Hematopoietic multipotent progenitor cell treated with erythropoietin and hydrocortisone succinate and interleukin-3 and kit ligand, for 4 days (in vitro differentiated cells): ENCODE measurements at regions not wholly inside any gene's neighbourhood (a gene's known extent, or its start where the extent isn't known, plus 50 kb on each side); places are given as distances from the start of the nearest gene placed in this dataset.
"Not testable (repeated sequence)": the region's sequence is repeated elsewhere in the genome, so short reads cannot be mapped to it uniquely, and the experiment has no call there.

Source experiments
- DNase-seq: peaks from one replicate; pipeline ENCODE4 v3.0.0-alpha.2; 2015

- peak; percentile 92 for DNase-seq
These were observed 136.3 kb downstream of the LY86 start for GRCh38 chr6:6724539-6725467.

- DNase-seq: peak; percentile 62
These were observed 137.1 kb downstream of the LY86 start for GRCh38 chr6:6725468-6726209.

- no peak for DNase-seq
These were observed 139.8 kb downstream of the LY86 start for GRCh38 chr6:6728169-6728941.

GRCh38 chr6:6729971-6730370 is 141.5 kb downstream of the LY86 start:
- DNase-seq: peak; percentile 51

GRCh38 chr6:6730831-6731230 is 142.3 kb downstream of the LY86 start:
- DNase-seq: no peak

GRCh38 chr6:6734479-6735465 is 146.3 kb downstream of the LY86 start:
- DNase-seq: peak; percentile 71

GRCh38 chr6:6736791-6737654 is 148.5 kb downstream of the LY86 start:
- peak; percentile 63 for DNase-seq

- no peak for DNase-seq
These were observed 149.2 kb downstream of the LY86 start for GRCh38 chr6:6737671-6738070.

GRCh38 chr6:6738108-6738507 is 149.6 kb downstream of the LY86 start:
- no peak for DNase-seq

- DNase-seq: no peak
These were observed 150.6 kb downstream of the LY86 start for GRCh38 chr6:6738922-6739716.

GRCh38 chr6:6740595-6740994 is 152.1 kb downstream of the LY86 start:
- no peak for DNase-seq

- DNase-seq: no peak
These were observed 152.7 kb downstream of the LY86 start for GRCh38 chr6:6741264-6741663.

- DNase-seq: no peak
These were observed 154.0 kb downstream of the LY86 start for GRCh38 chr6:6742535-6742934.

- DNase-seq: no peak
These were observed 156.0 kb downstream of the LY86 start for GRCh38 chr6:6744551-6744950.

- not testable (repeated sequence) for DNase-seq
These were observed 157.3 kb downstream of the LY86 start for GRCh38 chr6:6745637-6746332.

GRCh38 chr6:6746333-6746969 is 157.9 kb downstream of the LY86 start:
- DNase-seq: peak; percentile 77

- no peak for DNase-seq
These were observed 158.4 kb downstream of the LY86 start for GRCh38 chr6:6746970-6747338.

GRCh38 chr6:6747371-6747770 is 158.9 kb downstream of the LY86 start:
- no peak for DNase-seq

GRCh38 chr6:6748001-6748400 is 159.5 kb downstream of the LY86 start:
- no peak for DNase-seq
